GM23248 (cell line): ENCODE measurements at regions not wholly inside any gene's neighbourhood (a gene's known extent, or its start where the extent isn't known, plus 50 kb on each side); places are given as distances from the start of the nearest gene placed in this dataset.

ENCODE experiments used
- DNase-seq: peaks from one replicate; pipeline ENCODE4 v3.0.0-alpha.2; 2015
- H2AFZ ChIP-seq: fragments of 200-600 bp; sonication (generic); 2 replicates; pipeline ENCODE4 v1.6.1; 2016; ENCODE audit warnings: antibody characterized with exemption
- H3F3A ChIP-seq: fragments of 200-600 bp; sonication (generic); 2 replicates; pipeline ENCODE4 v1.6.1; 2016; ENCODE audit warnings: mild to moderate bottlenecking, antibody characterized with exemption, mixed run types; ENCODE audit not compliant: insufficient read depth
- H3K27ac ChIP-seq: fragments of 200-600 bp; sonication (generic); 2 replicates; pipeline ENCODE4 v1.5.1; 2016; ENCODE audit warnings: mild to moderate bottlenecking
- H3K27me3 ChIP-seq: fragments of 200-600 bp; sonication (generic); replicated peaks from 2 replicates; pipeline ENCODE4 v1.6.1; 2016; ENCODE audit warnings: mild to moderate bottlenecking; ENCODE audit not compliant: insufficient read depth
- H3K36me3 ChIP-seq: fragments of 200-600 bp; sonication (generic); 2 replicates; pipeline ENCODE4 v1.6.1; 2016; ENCODE audit warnings: low read depth, mild to moderate bottlenecking
- H3K4me1 ChIP-seq: fragments of 200-600 bp; sonication (generic); 2 replicates; pipeline ENCODE4 v1.6.1; 2016; ENCODE audit warnings: mild to moderate bottlenecking; ENCODE audit not compliant: insufficient read depth
- H3K4me2 ChIP-seq: fragments of 200-600 bp; sonication (generic); one replicate; pipeline ENCODE4 v1.6.1; 2016; ENCODE audit warnings: mild to moderate bottlenecking; ENCODE audit not compliant: unreplicated experiment
- H3K4me3 ChIP-seq: fragments of 200-600 bp; sonication (generic); 2 replicates; pipeline ENCODE4 v1.5.1; 2016; ENCODE audit warnings: mild to moderate bottlenecking
- H3K79me2 ChIP-seq: fragments of 200-600 bp; sonication (generic); 2 replicates; pipeline ENCODE4 v1.6.1; 2016; ENCODE audit warnings: mild to moderate bottlenecking; ENCODE audit not compliant: insufficient read depth
- H3K9ac ChIP-seq: fragments of 200-600 bp; sonication (generic); 2 replicates; pipeline ENCODE4 v1.6.1; 2016; ENCODE audit warnings: mild to moderate bottlenecking
- H3K9me2 ChIP-seq: fragments of 200-600 bp; sonication (generic); 2 replicates; pipeline ENCODE4 v1.6.1; 2016; ENCODE audit warnings: mixed run types, mild to moderate bottlenecking, moderate library complexity; ENCODE audit not compliant: insufficient read depth
- H3K9me3 ChIP-seq: fragments of 200-600 bp; sonication (generic); one replicate; pipeline ENCODE4 v1.6.1; 2017; ENCODE audit warnings: low read depth
- H4K20me1 ChIP-seq: fragments of 200-600 bp; sonication (generic); 2 replicates; pipeline ENCODE4 v1.6.0; 2016; ENCODE audit not compliant: insufficient read depth
- EZH2 ChIP-seq: fragments of 200-600 bp; sonication (generic); IDR thresholded peaks from 2 replicates; pipeline ENCODE4 v1.6.1; 2018; ENCODE audit warnings: antibody characterized with exemption, mild to moderate bottlenecking; ENCODE audit not compliant: insufficient read depth, poor library complexity, severe bottlenecking
- EZH2phosphoT487 ChIP-seq: fragments of 200-600 bp; sonication (generic); IDR thresholded peaks from 2 replicates; pipeline ENCODE4 v1.6.1; 2018; ENCODE audit warnings: antibody characterized with exemption, moderate library complexity, mild to moderate bottlenecking, low read depth; ENCODE audit not compliant: insufficient read depth
- WGBS, 2 experiments: methylation state at CpG; one replicate each; pipeline ENCODE4 v1.1.6; 2015 to 2017; ENCODE audit warnings: low lambda C conversion rate in 2 of 2, low coverage in 1 of 2; ENCODE audit errors: missing lambda C conversion rate in 2 of 2; 5-methylcytosine and 5-hydroxymethylcytosine counted together
- in situ Hi-C: fragments of 300-500 bp; cut with MboI; formaldehyde crosslinking; loops from 2 replicates; pipeline ENCODE4 v1.15.0; 2020

GRCh38 chr5:77845324-77845646 is 69.1 kb upstream of the TBCA start:
- Histone ChIP-seq H4K20me1 (no peaks in the 10 kb centered on the region), H3K27ac (no peak overlapping the region), H3K79me2 (no peaks in the 10 kb centered on the region), H3K4me2 (peak overlapping the region; percentile 98), H3K4me1 (peaks cover 8% of the 10 kb centered on the region; the same call in 1 of the 2 replicates), H3F3A (no peaks in the 10 kb centered on the region), H3K27me3 (no peaks in the 10 kb centered on the region), H3K9me3 (no peaks in the 10 kb centered on the region), H2AFZ (peak overlapping the region; percentile 98), H3K9ac (no peak overlapping the region), H3K4me3 (peak overlapping the region; percentile 73; the same call in 1 of the 2 replicates), H3K9me2 (no peaks in the 10 kb centered on the region), H3K36me3 (no peaks in the 10 kb centered on the region)
- TF ChIP-seq EZH2: no peak
- no peak for TF ChIP-seq EZH2phosphoT487
- no peak for DNase-seq
- WGBS, 2 experiments: 96 to 97% methylated on average over 5 of the region's 5 CpGs
- in situ Hi-C loops: no loop called here

- Histone ChIP-seq H3K4me1 (peaks cover 8% of the 10 kb centered on the region; the same call in 1 of the 2 replicates), H3K4me2 (peak overlapping the region; percentile 98), H3K27me3 (no peaks in the 10 kb centered on the region), H3K9me2 (no peaks in the 10 kb centered on the region), H3K9me3 (no peaks in the 10 kb centered on the region), H4K20me1 (no peaks in the 10 kb centered on the region), H3K79me2 (no peaks in the 10 kb centered on the region), H3F3A (no peaks in the 10 kb centered on the region), H3K4me3 (peak overlapping the region; percentile 73), H3K27ac (no peak overlapping the region), H3K36me3 (no peaks in the 10 kb centered on the region), H3K9ac (peak overlapping the region; percentile 61), H2AFZ (peak overlapping the region; percentile 98)
- DNase-seq: peak; percentile 41
- in situ Hi-C loops: no loop called here
- TF ChIP-seq EZH2phosphoT487 (no peak), EZH2 (no peak)
- 9 to 14% methylated on average over 28 to 48 of the region's 48 CpGs for WGBS, 2 experiments
Observed at GRCh38 chr5:77844623-77845323, 68.6 kb upstream of the TBCA start.

GRCh38 chr5:77844373-77844622 is 68.2 kb upstream of the TBCA start:
- in situ Hi-C loops: no loop called here
- peak overlapping the region; percentile 98 for H3K4me2 ChIP-seq
- H3K4me3 ChIP-seq: peak overlapping the region; percentile 73
- no peaks in the 10 kb centered on the region for H3K79me2 ChIP-seq
- H3K4me1 ChIP-seq: peaks cover 8% of the 10 kb centered on the region; the same call in 1 of the 2 replicates
- no peaks in the 10 kb centered on the region for H3F3A ChIP-seq
- peak overlapping the region; percentile 61 for H3K9ac ChIP-seq
- 1 to 4% methylated on average over 10 of the region's 10 CpGs for WGBS, 2 experiments
- no peaks in the 10 kb centered on the region for H3K9me3 ChIP-seq
- no peak overlapping the region for H3K27ac ChIP-seq
- H3K9me2 ChIP-seq: no peaks in the 10 kb centered on the region
- TF ChIP-seq EZH2 (no peak), EZH2phosphoT487 (no peak)
- no peak for DNase-seq
- H3K27me3 ChIP-seq: no peaks in the 10 kb centered on the region
- H2AFZ ChIP-seq: peak overlapping the region; percentile 98
- no peaks in the 10 kb centered on the region for H4K20me1 ChIP-seq
- H3K36me3 ChIP-seq: no peaks in the 10 kb centered on the region

GRCh38 chr5:77843570-77844372 is 67.6 kb upstream of the TBCA start:
- peaks cover 8% of the 10 kb centered on the region; the same call in 1 of the 2 replicates for H3K4me1 ChIP-seq
- H3K27ac ChIP-seq: no peak overlapping the region
- no peaks in the 10 kb centered on the region for H4K20me1 ChIP-seq
- H3K9ac ChIP-seq: peak overlapping the region; percentile 61
- peak; percentile 47 for DNase-seq
- H3K79me2 ChIP-seq: no peaks in the 10 kb centered on the region
- in situ Hi-C loops: no loop called here
- no peaks in the 10 kb centered on the region for H3K36me3 ChIP-seq
- H3K4me2 ChIP-seq: peak overlapping the region; percentile 98
- H3K9me2 ChIP-seq: no peaks in the 10 kb centered on the region
- 30 to 33% methylated on average over 23 to 24 of the region's 24 CpGs for WGBS, 2 experiments
- no peaks in the 10 kb centered on the region for H3K27me3 ChIP-seq
- TF ChIP-seq EZH2phosphoT487: no peak
- TF ChIP-seq EZH2: no peak
- H3K9me3 ChIP-seq: no peaks in the 10 kb centered on the region
- peak overlapping the region; percentile 73 for H3K4me3 ChIP-seq
- no peaks in the 10 kb centered on the region for H3F3A ChIP-seq
- H2AFZ ChIP-seq: peak overlapping the region; percentile 98
